Stimulated activated CD8-positive, alpha-beta memory T cell treated with anti-CD3 and anti-CD28 coated beads, Interleukin-12 subunit alpha, Interleukin-12 subunit beta, amount 100 ng/mL, for 24 hours (primary cell): ENCODE measurements at regions not wholly inside any gene's neighbourhood (a gene's known extent, or its start where the extent isn't known, plus 50 kb on each side); places are given as distances from the start of the nearest gene placed in this dataset.

Source experiments
- DNase-seq: peaks from one replicate; pipeline ENCODE4 v3.0.0-alpha.2; 2020; ENCODE audit errors: extremely low read depth

DNA sequence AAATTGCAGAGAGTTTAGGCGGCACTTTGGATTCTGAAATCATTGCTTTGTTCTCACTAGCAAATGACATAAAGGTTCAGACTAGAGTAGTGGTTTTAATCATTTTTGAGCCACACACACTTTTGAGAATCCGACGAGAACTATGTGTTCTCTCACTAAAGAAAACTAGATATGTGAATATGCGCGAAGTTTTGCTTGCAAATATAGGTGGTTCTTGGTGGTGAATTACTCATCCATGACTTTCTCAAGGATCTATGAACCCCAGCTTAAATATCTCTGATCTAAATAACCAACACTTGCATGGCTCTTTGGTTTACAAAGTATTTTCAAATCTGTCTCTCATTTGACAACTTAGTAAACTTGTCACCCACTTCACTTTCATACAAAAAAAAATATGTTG is 54.8 kb downstream of the NOG start:
- no peak for DNase-seq

GRCh38 chr17:56648806-56649205 is 55.3 kb downstream of the NOG start:
- DNase-seq, result no peak

DNA sequence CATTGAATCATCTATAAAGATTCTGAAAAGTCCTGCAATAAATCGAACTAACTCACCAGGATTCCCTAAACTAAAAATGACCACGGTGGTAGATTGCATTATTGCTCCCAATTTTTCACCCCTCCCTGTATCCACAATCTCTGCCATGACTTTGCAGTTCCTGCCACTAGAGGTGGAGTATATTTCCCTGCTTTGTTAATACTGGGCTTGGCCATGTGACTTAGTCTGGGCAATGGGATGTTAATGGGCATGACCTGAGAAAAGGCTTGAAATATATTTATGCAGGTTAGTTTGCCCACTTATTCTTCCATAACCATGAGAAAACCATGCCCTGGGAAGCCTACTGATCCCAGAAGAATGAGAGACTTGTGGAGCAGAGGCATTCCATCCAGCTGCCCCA is 59.1 kb downstream of the NOG start:
- no peak for DNase-seq

DNA sequence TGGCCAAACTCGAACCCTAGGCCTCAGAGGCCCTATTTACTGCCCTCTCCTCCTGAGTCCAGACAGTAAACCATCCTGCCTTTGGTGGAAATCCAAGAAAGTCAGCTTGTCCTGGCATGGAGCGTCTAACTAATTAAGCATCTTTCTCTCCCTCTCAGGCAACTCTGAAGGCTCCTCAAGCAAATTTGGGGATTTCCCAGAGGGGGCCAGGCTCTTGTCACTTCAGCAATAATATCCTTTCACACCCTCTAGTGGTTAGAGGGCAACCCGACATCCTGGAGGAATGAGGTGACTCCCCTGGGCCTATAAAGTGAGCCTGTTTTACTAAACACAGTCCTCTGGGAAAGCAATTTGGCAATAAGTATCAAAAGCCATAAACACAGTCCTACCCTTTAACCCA is 60.4 kb downstream of the NOG start:
- DNase-seq, result peak; percentile 15

GRCh38 chr17:56656701-56657327 is 63.3 kb downstream of the NOG start:
- no peak for DNase-seq

GRCh38 chr17:56658648-56659047 is 65.1 kb downstream of the NOG start:
- no peak for DNase-seq

- DNase-seq, result no peak
Measured at GRCh38 chr17:56659622-56660021, 66.1 kb downstream of the NOG start.

- no peak for DNase-seq
Measured at GRCh38 chr17:56661906-56662305, 68.4 kb downstream of the NOG start.

DNA sequence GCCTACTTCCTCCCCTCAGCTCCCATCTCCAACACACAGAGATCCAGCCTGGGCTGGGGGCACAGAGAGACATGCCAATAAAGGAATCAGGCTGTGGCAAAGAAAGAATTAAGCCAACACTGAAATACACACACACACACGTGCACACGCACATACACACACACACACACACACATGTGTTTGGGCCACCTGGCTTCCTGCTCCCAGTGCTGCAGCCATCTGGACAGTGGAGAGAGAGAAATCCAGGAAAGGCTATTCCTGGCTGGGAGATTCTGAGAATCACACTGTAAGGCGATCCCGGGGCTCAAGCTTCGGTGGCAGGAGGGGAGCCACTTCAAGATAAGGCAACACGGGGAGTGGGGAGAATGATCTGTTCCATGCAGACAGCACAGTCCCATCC is 72.4 kb downstream of the NOG start:
- DNase-seq, result no peak

DNA sequence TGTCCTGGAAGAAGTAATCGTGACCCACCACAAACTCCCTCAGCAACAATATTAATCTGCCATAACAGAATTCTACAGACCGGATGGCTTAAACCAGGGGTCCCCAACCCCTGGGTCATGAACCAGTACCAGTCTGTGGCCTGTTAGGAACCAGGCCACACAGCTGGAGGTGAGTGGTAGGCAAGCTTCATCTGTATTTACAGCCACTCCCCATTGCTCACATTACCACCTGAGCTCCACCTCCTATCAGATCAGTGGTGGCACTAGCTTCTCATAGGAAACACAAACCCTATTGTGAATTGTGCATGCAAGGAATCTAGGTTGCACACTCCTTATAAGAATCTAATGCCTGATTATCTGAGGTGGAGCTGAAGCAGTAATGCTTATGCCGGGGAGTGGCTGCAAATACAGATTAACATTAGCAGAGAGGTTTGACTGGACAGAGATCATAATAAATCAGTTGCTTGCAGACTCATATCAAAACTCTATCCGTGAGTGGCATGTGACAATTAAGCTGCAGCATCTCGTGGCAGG is 74.5 kb downstream of the NOG start:
- no peak for DNase-seq

DNA sequence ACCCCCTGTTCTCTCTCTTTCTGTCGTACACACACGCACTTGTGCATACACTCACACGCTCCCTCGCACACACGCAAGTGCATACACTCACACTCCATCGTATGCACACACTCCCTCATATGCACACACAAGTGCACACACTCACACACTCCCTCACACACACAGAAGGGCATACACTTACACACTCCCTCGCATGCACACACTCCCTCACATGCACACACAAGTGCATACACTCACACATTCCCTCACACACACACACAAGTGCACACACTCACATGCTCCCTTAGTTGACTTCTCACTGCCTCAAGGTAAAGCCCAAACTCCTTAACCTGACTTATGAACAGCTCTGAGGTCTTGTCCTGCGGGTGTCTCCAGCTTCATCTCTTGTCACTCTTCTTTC is 78.7 kb downstream of the NOG start:
- DNase-seq, result no peak

DNA sequence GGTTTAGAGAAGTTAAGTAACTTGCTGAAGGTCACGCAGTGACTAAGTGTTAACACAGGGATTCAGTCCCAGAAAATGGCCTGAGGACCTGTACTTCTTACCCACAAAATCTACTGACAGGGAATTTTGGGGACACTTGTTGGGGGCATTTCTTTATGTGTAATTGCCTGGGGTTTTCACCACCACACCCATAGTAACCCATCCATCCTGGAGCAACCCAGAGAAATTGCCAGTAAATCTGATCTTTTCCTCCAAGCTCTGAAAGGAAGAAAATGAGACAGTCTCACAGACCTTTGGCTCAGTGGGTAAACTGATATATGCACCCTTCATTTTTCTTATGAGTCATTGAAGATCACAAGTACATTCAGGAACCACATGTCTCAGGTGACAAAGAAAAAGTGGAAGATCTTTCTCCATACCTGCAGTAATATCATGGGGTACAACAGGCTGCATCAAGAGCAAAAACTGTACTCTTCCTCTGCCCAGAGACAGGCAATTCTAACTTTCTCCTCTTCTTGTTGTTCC is 81.0 kb downstream of the NOG start:
- no peak for DNase-seq

DNA sequence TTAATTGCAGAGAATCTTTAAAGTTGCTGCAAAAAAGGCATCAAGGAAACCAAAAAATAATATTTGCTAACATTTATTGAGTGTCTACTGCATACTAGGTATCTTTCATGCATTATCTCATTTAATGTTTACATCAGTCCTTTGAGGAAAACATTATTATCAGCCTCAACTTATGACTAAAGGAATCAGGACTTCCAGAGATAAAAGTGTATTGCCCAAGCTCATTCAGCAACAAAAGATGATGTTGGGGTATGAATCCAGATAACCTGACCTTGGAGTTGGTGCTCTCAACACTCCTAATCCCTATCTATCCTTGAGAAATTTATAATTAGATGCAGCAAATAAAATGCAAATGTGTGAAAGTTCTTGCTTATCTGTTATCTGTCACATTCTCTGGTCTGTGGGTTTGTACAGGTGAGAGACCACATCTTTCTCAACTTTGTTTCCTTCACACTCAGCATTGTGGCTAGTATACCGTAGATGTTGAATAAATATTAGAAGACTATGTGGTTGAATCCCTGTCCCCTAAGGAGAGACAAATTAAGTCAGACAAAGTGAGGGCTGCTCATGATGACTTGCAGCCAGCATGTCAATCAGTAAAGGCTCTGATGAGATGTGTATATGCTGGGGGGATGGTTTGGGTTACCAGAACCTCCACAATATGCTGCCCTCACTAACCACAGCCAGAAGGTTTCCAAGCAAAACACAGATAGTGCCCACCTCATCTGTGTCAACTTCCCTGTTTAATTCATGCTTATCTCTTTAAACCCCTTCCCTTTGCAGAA is 82.6 kb downstream of the NOG start:
- no peak for DNase-seq

DNA sequence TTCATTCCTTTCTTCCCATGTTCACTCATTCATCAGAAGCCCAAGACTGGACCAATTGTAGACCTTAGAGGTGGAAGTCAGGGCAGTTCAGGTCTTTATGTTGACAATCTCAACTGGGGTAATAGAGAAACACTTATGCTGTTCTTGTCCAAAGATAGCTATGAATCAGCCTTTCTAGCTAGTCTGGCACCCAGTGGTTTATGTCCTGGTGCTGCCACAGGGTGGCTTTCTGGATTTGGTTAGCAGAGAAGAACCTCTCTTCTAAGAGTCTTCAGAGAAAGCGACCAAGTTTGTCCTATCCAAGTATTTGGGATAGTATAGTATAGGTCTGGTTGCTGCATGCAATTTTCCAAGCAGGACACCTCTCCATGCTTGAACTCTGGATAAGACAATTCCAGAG is 83.3 kb downstream of the NOG start:
- DNase-seq, result no peak

DNA sequence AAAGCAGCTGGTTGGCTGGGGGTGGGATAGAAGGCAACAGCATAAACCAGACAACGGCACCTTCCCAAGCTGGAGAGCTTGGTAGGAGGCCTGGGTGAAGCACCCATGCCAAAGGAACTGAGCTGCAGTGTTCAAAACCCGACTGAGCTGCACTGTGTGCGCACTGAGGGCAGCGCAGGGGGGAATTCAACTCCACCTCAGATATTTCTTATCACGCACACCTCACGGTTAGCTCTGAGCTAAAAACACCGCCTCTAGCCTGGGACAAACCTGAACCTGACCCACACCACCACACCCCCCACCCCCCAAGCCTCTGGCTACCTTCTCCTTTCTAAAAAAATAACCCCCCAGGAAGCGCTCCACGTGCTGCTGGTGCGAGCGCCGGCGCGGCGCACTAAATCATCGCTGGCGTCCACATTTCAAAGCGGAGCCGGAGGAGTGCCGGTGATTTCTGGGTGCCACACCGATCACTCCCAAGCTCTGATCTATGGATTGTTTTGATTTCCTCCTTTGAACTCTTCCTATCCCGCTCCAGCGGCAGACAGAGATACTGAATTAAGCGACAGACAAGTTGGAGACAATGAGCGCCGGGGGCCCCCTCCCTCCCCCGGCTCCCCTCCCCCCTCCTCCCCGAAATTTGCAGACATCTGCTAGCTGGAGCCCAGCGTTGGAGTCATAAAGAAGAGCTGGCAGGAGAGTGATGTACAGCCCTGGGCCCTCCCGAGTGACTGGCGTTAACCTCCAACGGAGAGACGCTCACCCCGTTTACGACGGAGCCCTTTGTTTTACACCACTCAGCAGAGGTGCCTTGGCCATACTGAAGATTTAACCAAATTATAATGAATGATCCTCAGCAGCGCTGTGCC is 85.0 kb downstream of the NOG start:
- no peak for DNase-seq

DNA sequence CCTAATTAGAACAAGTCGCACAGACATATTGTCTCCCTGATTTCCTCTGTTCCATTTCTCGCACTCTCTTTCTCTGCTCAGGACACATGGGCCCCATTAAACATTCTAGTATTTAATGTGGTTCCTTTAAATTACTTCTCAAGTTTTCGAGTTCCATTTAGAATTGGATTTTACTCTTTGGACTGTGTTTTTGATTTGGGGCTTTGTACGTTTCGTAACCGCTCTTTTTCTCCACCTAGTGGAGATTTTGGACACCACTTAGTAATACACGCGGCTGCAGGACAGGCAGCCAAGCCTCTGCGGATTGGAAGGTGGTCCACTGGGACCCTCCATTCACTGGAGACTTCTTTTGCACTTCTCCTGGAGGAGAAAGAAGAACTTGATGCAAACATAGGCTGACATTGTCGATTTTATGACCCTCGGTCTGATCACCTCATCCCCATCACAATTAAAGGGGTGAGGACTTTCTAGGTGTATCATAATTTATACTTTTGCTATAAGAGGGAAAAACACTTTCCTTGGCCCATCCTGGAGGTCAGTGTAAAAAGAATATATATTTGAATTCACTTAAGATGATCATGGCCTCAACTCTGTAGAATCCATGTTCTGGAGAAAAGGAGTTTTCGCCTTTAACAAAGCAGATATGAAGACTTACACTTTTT is 85.7 kb downstream of the NOG start:
- no peak for DNase-seq

DNA sequence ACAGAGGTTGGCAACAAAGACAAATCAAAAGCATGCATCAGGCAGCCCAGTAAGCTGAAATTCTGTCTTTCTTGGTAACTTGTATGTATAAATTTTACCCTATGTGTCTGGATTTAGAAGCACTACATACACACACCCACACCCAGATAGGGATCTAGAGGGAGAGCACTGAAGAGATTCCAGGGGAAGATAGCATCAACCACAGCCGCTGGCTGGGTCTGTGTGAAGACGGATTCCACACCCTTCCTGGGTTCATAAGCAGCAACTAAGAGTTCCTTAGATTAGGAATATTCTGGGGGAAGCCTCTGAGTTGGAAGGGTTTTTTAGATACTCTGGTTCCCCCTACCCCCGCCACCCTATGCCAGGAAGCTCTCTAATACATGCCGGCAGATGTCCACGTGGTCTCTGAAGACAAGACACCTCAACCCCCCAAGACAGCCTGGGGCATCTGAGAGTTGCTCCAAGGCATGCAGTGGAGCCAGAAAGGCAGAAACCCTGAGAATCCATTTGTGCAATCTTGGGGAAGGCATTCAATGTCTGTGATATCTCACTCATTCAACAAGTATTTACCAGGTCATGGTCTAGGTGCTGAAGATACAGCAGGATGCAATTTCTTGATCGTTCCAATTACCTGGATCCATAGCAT is 86.4 kb downstream of the NOG start:
- no peak for DNase-seq

GRCh38 chr17:56680676-56681075 is 87.2 kb downstream of the NOG start:
- DNase-seq, result no peak

GRCh38 chr17:56681561-56682266 is 88.2 kb downstream of the NOG start:
- no peak for DNase-seq

GRCh38 chr17:56688151-56688550 is 94.7 kb downstream of the NOG start:
- DNase-seq, result no peak
